GM19025 (cell line): ENCODE measurements at regions not wholly inside any gene's neighbourhood (a gene's known extent, or its start where the extent isn't known, plus 50 kb on each side); places are given as distances from the start of the nearest gene placed in this dataset.

ENCODE experiments used
- ATAC-seq: cut with Tn5 transposase; IDR thresholded peaks from one replicate; pipeline ENCODE4 v1.9.1; 2021; ENCODE audit warnings: mild to moderate bottlenecking, low read depth, moderate library complexity; ENCODE audit not compliant: unreplicated experiment

DNA sequence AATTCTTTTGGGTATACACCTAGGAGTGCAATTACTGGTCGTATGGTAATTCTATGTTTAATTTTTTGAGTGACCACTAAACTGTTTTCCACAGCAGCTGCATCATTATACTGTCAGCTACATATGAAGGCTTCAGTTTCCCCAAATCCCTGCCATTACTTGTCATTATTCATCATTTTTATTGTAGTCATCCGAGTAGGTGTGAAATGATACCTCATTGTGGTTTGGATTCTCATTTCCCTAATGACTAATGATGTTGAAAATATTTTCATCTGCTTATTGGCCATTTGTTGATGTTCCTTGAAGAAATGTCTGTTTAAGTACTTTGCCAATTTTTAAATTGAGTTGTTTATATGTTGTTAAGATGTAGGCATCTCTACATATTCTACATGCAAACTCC, 633.6 kb upstream of the IMPG1 start:
- ATAC-seq, result no peak

DNA sequence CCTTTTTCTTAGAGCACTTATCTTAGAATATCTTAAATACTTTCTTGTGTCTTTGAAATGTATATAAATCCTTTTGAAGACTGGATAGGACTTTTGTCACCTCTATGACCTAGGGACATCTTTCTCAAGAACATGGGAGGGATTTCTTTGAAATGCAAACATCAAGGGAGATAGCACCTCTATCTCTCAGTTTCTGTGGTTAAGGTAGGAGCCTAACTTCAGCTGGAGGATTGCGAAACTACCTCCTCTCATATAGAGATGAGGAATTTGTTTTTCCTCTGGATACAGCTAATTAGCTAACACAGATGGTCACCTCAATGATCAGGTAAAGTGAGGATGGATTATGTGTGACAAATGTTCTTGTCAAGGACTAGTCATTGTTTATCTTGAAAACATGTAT, 631.3 kb upstream of the IMPG1 start:
- ATAC-seq, result no peak

DNA sequence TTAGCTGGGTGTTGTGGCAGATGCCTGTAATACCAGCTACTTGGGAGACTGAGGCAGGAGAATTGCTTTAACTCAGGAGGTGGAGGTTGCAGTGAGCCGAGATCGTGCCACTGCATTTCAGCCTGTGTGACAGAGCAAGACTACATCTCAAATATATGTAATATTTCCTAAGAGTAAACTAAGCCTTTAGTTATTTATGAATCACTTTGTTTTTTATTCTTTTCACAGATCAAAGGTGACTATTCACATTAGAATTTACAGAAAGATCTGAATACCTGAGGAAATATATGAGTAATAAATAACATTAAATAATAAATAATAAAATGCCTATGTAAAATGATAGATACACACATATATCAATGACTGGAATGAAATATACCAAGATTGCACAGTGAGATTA, 630.8 kb upstream of the IMPG1 start:
- no peak for ATAC-seq

DNA sequence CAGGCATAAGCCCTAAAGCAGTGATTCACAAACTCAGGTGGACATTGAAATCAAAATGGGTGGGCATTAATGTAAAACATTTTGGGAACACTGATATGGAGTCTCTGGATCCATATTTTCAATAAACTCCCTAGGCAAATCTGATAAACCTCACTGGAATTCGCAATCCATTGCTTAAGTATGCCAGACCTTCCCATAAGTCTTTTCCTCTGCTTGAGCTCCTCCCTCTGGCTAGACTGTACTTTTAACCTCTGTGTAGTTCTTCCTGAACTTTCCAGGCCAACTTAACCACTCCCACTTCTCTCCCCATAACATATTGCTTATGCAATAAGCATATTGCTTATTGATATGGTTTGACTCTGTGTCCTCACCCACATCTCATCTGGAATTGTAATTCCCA, 629.7 kb upstream of the IMPG1 start:
- no peak for ATAC-seq

GRCh38 chr6:76701610-76702009, 629.1 kb upstream of the IMPG1 start:
- no peak for ATAC-seq

DNA sequence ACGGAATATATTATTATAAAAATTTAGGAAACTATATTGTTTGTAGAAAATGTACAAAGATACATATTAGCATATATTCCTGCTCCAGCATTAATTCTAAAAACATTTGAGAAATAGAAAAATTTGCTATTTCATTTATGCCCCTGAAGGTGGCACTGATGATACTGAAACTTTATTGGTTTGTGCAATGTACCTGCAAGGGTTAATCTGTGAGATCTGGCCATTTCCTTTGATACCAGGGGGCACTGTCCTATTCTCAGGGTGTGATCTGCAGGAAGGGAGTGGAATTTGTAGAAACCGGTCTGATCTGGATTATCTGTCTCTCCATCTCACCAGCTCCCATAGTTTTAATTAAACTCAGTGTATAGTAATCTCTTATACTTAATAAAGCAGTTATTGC, 625.1 kb upstream of the IMPG1 start:
- no peak for ATAC-seq

DNA sequence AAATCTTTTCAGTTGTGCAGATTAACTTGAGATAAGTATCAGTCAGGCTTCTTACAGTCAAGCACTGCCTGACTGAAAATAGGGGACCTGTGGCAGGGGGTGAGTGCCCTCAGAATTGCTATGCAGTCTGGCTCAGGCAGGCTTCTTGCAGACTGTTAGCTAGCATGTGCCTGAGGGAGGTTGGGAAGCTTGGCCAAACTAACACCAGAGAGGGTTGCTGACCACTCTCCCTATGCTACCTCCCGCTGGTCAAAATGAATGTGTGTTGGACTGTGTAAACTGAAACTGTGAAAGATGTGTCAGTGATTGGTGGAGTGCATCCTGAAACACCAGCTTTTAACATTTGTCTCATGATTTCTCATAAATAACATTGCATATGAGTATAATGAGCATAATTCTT, 622.3 kb upstream of the IMPG1 start:
- no peak for ATAC-seq

DNA sequence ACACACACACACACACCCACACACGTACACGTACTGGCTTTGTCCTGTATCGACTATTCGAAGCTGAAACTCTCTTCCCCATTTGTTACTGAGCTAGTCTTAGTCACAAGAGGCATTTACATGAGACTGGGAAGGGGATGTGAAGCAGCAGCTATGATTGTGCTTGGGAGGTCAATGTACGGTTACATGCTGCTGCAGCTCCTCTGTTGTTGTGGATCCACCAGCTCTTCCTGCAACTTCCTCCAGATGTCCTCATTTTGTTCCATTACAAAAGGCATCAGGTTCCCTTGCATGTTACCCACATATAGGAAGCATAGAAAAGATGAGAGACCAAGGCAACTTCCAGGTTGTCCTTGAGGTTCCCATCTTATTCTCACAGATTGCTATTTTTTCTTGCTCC, 612.4 kb upstream of the IMPG1 start:
- no peak for ATAC-seq

DNA sequence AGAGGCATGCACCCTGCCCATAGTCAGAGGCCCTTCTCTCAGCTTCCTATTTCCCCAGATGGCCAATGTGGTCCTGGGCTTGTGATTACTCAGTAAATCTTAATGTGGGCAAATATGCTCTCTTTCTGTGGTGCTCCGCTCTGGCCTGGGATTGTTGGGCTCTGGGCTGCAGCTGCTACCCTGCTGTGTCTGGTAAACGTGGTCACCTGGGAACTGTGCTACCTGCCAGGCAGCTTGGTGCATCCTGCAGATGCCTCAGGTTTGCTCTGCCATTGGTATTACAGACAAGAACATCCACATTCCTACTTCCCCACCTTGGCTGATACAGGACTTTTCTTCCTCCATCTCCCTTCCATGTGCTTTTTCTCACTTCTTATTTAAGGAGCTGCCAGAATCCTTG, 611.5 kb upstream of the IMPG1 start:
- no peak for ATAC-seq

DNA sequence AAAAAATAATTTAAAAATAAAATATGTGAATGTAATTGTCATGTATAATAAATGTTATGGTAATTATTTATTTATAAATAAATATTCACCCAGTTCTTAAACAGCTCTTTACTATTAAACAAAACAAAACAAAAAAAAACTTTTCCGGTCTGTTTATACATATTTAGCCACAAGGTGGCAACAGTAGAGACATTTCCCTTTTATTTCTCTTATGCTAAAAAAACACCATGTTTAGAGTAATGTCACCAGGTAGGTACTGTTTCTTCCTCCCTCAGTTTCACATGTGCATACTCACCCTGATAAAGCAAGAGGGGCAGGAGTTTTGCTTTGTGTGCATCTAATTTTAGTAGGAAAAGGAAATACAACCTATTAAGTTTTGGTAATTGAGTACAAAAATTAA, 610.4 kb upstream of the IMPG1 start:
- no peak for ATAC-seq

GRCh38 chr6:76681781-76682180, 609.3 kb upstream of the IMPG1 start:
- no peak for ATAC-seq

DNA sequence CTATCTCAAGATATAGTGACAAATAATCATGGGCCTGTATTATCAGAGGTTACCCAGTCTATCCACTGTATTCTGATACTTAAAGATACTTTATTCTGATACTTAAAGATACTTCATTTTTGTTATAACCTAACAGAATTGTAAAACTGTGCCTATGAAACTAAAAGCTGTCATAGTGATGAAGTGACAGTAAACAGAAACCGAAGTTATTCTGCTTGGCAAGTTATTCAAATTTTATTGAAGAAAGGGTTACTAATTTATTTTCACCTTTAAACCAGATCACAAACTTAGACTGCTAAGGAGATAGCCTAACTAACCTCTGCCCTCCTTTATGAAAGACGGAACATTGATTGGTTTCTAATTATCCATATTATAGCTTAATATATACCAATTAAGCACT, 604.6 kb upstream of the IMPG1 start:
- ATAC-seq, result no peak

DNA sequence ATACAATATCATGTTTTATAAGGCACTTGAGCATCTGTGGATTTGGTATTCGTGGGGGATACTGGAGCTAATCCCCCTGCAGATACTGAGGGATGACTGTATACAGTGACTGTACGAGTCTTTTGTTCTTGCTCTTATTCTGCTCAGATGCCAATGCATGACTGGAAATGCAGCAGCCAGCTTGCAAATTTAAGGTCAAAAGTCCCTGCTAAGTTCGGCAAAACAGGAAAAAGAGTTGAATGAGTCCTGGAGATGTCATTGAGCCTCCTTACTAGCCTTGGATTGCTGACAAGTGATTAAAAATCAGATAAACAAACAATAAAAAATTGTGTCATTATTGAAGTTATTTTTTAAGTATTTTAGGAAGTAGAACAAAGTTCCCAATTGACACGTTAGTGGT, 599.3 kb upstream of the IMPG1 start:
- ATAC-seq, result no peak

GRCh38 chr6:76644231-76644630, 571.8 kb upstream of the IMPG1 start:
- no peak for ATAC-seq

- no peak for ATAC-seq
These were observed 567.5 kb upstream of the IMPG1 start for GRCh38 chr6:76639941-76640340.

GRCh38 chr6:76634695-76635094, 562.2 kb upstream of the IMPG1 start:
- ATAC-seq, result no peak

DNA sequence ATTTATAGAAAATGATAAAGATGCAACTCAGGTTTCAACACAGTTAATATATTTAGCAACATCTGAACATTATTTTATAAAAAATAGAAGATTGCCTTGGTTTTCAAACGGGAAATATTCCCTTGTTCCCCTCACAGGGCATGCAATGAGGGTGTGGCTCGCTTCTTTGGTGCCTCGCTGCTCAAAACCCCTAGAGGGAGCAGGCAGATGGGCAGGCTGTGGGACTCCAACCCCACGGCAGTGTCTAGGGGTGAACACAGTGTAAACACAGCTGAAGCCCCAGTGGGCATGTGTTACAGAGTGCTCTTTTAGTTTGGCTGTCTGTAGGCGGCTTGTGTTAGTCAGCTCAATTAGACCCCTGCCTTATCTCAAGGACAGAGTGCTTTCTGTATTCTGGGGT, 560.8 kb upstream of the IMPG1 start:
- no peak for ATAC-seq

DNA sequence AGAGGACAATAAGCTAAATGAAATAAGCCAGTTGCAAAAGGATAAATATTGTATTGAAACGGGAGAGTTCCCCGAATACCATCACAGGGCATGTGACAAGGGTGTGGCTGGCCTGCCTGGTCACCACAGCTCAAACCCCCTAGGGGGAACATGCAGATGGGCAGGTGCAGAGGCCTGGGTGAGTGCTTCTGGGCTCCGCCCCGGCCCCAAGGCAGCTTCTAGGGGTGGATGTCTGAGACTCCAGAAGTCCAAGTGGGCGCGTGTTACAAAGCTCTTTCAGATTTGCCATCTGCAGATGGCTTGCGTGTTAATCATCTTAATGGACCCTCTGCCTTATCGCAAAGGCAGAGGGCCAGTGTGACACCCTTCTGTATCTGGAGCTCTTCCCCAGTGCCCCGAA, 559.2 kb upstream of the IMPG1 start:
- no peak for ATAC-seq

- no peak for ATAC-seq
These were observed 542.9 kb upstream of the IMPG1 start for GRCh38 chr6:76615395-76615794.

DNA sequence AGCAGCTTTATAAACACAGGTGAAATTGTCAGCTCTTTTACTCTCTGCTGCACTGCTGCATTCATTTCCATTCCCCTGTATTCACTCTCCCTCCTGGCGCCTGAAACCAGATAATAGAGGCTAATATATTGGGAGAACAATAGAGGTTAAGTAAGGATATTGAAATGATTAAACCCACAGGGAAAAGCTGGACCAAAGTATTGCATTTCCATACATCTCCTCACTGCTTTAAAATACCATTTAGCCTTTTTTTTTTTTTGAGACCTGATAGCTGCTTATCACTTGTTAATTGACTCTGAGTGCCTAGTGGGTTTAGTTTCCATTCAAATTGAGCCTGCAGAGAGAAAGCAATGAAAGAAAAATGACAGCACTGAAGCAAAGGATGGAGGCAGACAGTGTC, 540.5 kb upstream of the IMPG1 start:
- ATAC-seq, result no peak

- no peak for ATAC-seq
These were observed 536.7 kb upstream of the IMPG1 start for GRCh38 chr6:76609160-76609559.

DNA sequence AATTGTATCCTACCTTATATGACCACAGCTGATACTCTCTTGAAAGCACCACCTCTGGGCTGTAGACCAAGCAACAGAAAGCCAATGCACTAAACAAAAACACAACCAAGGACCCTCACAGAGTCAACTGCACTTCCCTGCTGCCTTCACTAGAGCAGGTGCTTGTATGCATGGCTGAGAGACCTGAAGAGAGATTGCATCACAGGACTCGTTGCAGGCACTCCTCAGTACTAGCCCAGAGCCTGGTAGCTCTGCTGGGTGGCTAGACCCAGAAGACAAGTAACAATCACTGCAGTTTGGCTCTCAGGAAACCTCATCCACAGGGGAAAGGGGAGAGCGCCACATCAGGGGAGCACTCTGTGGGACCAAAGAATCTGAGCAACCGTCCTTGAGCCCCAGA, 521.6 kb upstream of the IMPG1 start:
- ATAC-seq, result no peak

- ATAC-seq, result no peak
These were observed 521.2 kb upstream of the IMPG1 start for GRCh38 chr6:76593668-76594067.

- ATAC-seq, result no peak
These were observed 520.1 kb upstream of the IMPG1 start for GRCh38 chr6:76592566-76592965.
